H1 (cell line): ENCODE measurements at regions not wholly inside any gene's neighbourhood (a gene's known extent, or its start where the extent isn't known, plus 50 kb on each side); places are given as distances from the start of the nearest gene placed in this dataset.

Experiments
- CTCF ChIA-PET: fragments of 300-600 bp; sonication (Branson Sonifier 250); formaldehyde crosslinking; loops from one replicate; lab custom pipeline; 2021; ENCODE audit not compliant: partially characterized antibody; lab: Charles Lee
- POLR2A ChIA-PET: fragments of 300-600 bp; sonication (Branson Sonifier 250); formaldehyde crosslinking; loops from one replicate; lab custom pipeline; 2021; ENCODE audit warnings: inconsistent platforms; ENCODE audit not compliant: partially characterized antibody; lab: Charles Lee
- DNase-seq, 2 experiments: peaks; one replicate each; pipeline versions ENCODE4 v3.0.0 to v3.0.0-alpha.2; 2010 to 2022; ENCODE audit warnings: low spot score in 2 of 2, low read depth in 1 of 2, mixed read lengths in 1 of 2
- FAIRE-seq: peaks from 2 replicates; lab custom pipeline; 2011; peaks lifted over from hg19 to GRCh38; lab: Jason Lieb, UNC
- H2AFZ ChIP-seq: 2 replicates; pipeline ENCODE4 v1.8.1; 2012; ENCODE audit warnings: low read length, inconsistent platforms
- H2AK5ac ChIP-seq: 2 replicates; pipeline ENCODE4 v1.6.1; 2013; ENCODE audit warnings: low read depth, low read length
- H2BK120ac ChIP-seq: replicated peaks from 2 replicates; pipeline ENCODE3; 2013; ENCODE audit warnings: low read depth, low read length, inconsistent platforms
- H2BK12ac ChIP-seq: 2 replicates; pipeline ENCODE4 v1.6.1; 2013; ENCODE audit warnings: low read depth, low read length
- H2BK15ac ChIP-seq: 2 replicates; pipeline ENCODE4 v1.6.1; 2013; ENCODE audit warnings: low read length
- H2BK20ac ChIP-seq: 2 replicates; pipeline ENCODE4 v1.6.1; 2013; ENCODE audit warnings: low read length
- H2BK5ac ChIP-seq: 2 replicates; pipeline ENCODE4 v1.6.1; 2013; ENCODE audit warnings: low read depth, low read length
- H3K14ac ChIP-seq: 2 replicates; pipeline ENCODE4 v1.6.1; 2013; ENCODE audit warnings: inconsistent platforms; ENCODE audit not compliant: insufficient read length
- H3K18ac ChIP-seq: 2 replicates; pipeline ENCODE4 v1.6.1; 2013; ENCODE audit warnings: low read length; ENCODE audit errors: extremely low read depth
- H3K23ac ChIP-seq: 2 replicates; pipeline ENCODE4 v1.6.1; 2013; ENCODE audit warnings: inconsistent platforms; ENCODE audit not compliant: insufficient read length
- H3K23me2 ChIP-seq: 2 replicates; pipeline ENCODE4 v1.6.1; 2013; ENCODE audit warnings: low read depth, low read length
- H3K27ac ChIP-seq: 2 replicates; pipeline ENCODE4 v1.6.1; 2011; ENCODE audit warnings: low read depth, low read length, inconsistent platforms
- H3K27me3 ChIP-seq, 4 experiments: replicated peaks in 1 of 4; 1 replicate in 1 of 4; 2 replicates in 3 of 4; pipeline versions ENCODE4 v1.6.1 to v1.8.1; 2011 to 2013; ENCODE audit warnings: low read length in 3 of 4, mild to moderate bottlenecking in 3 of 4, inconsistent platforms in 2 of 4, mixed read lengths in 2 of 4, moderate library complexity in 1 of 4; ENCODE audit not compliant: control insufficient read depth in 3 of 4, insufficient read depth in 3 of 4; ENCODE audit errors: extremely low read depth in 1 of 4
- H3K36me3 ChIP-seq, 4 experiments: 2 replicates each; pipeline versions ENCODE4 v1.6.1 to v1.8.1; 2011 to 2013; ENCODE audit warnings: mild to moderate bottlenecking in 4 of 4, low read length in 3 of 4, moderate library complexity in 2 of 4, control low read depth in 1 of 4, inconsistent platforms in 1 of 4; ENCODE audit not compliant: insufficient read depth in 4 of 4, control insufficient read depth in 2 of 4
- H3K4ac ChIP-seq: replicated peaks from 2 replicates; pipeline ENCODE3; 2013; ENCODE audit warnings: low read length, low read depth, mixed read lengths, inconsistent platforms; ENCODE audit not compliant: insufficient read length
- H3K4me1 ChIP-seq, 4 experiments: replicated peaks in 1 of 4; 1 replicate in 1 of 4; 2 replicates in 3 of 4; pipeline versions ENCODE4 v1.6.1 to v1.8.1; 2011 to 2013; ENCODE audit warnings: low read length in 3 of 4, inconsistent platforms in 2 of 4, mixed read lengths in 1 of 4; ENCODE audit not compliant: insufficient read depth in 4 of 4, control insufficient read depth in 3 of 4
- H3K4me2 ChIP-seq, 2 experiments: 2 replicates each; pipeline versions ENCODE4 v1.6.1 to v1.8.1; 2011 to 2013; ENCODE audit warnings: low read depth in 2 of 2, low read length in 2 of 2, control low read depth in 1 of 2, inconsistent platforms in 1 of 2, mild to moderate bottlenecking in 1 of 2; ENCODE audit not compliant: insufficient read depth in 1 of 2
- H3K4me3 ChIP-seq, 4 experiments: fragments of 200-600, 300-600 bp in 1 of 4; sonication (generic), shearing (Covaris generic), sonication (Bioruptor Twin) in 1 of 4; 2 replicates each; pipeline versions ENCODE4 v1.5.1 to v1.8.1; 2011 to 2016; ENCODE audit warnings: low read length in 4 of 4, low read depth in 3 of 4, control low read depth in 2 of 4, inconsistent platforms in 2 of 4, mild to moderate bottlenecking in 2 of 4, mixed read lengths in 1 of 4, moderate library complexity in 1 of 4; ENCODE audit not compliant: insufficient read depth in 2 of 4; ENCODE audit errors: extremely low read depth in 1 of 4
- H3K56ac ChIP-seq: replicated peaks from 2 replicates; pipeline ENCODE3; 2013; ENCODE audit warnings: low read depth, mild to moderate bottlenecking, mixed read lengths, low read length, inconsistent platforms; ENCODE audit not compliant: insufficient read length
- H3K79me1 ChIP-seq: 2 replicates; pipeline ENCODE4 v1.6.1; 2013; ENCODE audit warnings: low read depth, low read length, control low read depth
- H3K79me2 ChIP-seq, 2 experiments: 2 replicates each; pipeline versions ENCODE4 v1.6.1 to v1.8.1; 2012 to 2013; ENCODE audit warnings: low read length in 2 of 2, mild to moderate bottlenecking in 2 of 2, inconsistent platforms in 1 of 2; ENCODE audit not compliant: insufficient read depth in 2 of 2, control insufficient read depth in 1 of 2
- H3K9ac ChIP-seq, 4 experiments: replicated peaks in 1 of 4; 1 replicate in 1 of 4; 2 replicates in 3 of 4; pipeline versions ENCODE4 v1.6.1 to v1.8.1; 2011 to 2013; ENCODE audit warnings: low read depth in 3 of 4, low read length in 3 of 4, control low read depth in 2 of 4, mild to moderate bottlenecking in 2 of 4, moderate library complexity in 2 of 4, inconsistent platforms in 1 of 4; ENCODE audit errors: extremely low read depth in 1 of 4
- H3K9me3 ChIP-seq, 2 experiments: 2 replicates each; pipeline versions ENCODE4 v1.6.1 to v1.8.1; 2012 to 2013; ENCODE audit warnings: mild to moderate bottlenecking in 2 of 2, moderate library complexity in 2 of 2, control low read depth in 1 of 2, inconsistent platforms in 1 of 2, low read depth in 1 of 2, low read length in 1 of 2, mixed read lengths in 1 of 2; ENCODE audit not compliant: insufficient read depth in 2 of 2
- H4K20me1 ChIP-seq, 2 experiments: replicated peaks in 1 of 2; 2 replicates each; pipeline versions ENCODE3 to v1.8.1; 2011 to 2013; ENCODE audit warnings: inconsistent platforms in 2 of 2, low read length in 2 of 2, mild to moderate bottlenecking in 1 of 2; ENCODE audit not compliant: insufficient read depth in 2 of 2, control insufficient read depth in 1 of 2
- H4K5ac ChIP-seq: 2 replicates; pipeline ENCODE4 v1.6.1; 2013; ENCODE audit warnings: low read length, low read depth, mixed read lengths, inconsistent platforms; ENCODE audit not compliant: insufficient read length
- H4K8ac ChIP-seq: 2 replicates; pipeline ENCODE4 v1.8.0; 2013; ENCODE audit warnings: mild to moderate bottlenecking, moderate library complexity, low read length, inconsistent platforms; ENCODE audit not compliant: insufficient read depth; ENCODE audit errors: extremely low read depth
- H4K91ac ChIP-seq: replicated peaks from 2 replicates; pipeline ENCODE3; 2013; ENCODE audit warnings: low read length, mixed read lengths, inconsistent platforms; ENCODE audit not compliant: insufficient read length
- GABPA ChIP-seq: IDR thresholded peaks from 2 replicates; pipeline ENCODE4 v1.6.1; 2011; ENCODE audit warnings: mild to moderate bottlenecking, low read length, moderate library complexity, borderline replicate concordance; ENCODE audit not compliant: insufficient read depth
- HDAC2 ChIP-seq, 2 experiments: fragments of 300-600 bp in 1 of 2; sonication (generic) in 1 of 2; IDR thresholded peaks; 2 replicates each; pipeline ENCODE4 v1.6.1; 2011 to 2012; ENCODE audit warnings: low read depth in 2 of 2, low read length in 2 of 2, mild to moderate bottlenecking in 2 of 2, moderate library complexity in 2 of 2, borderline replicate concordance in 1 of 2, inconsistent platforms in 1 of 2
- SP4 ChIP-seq: IDR thresholded peaks from 2 replicates; pipeline ENCODE4 v1.6.1; 2012; ENCODE audit warnings: low read length, inconsistent platforms
- WGBS, 2 experiments: shearing (Covaris generic) in 1 of 2; methylation state at CpG; one replicate each; pipeline versions ENCODE4 v1.1.6 to v1.1.7; 2013 to 2015; ENCODE audit warnings: low lambda C conversion rate in 2 of 2, mixed read lengths in 2 of 2, inconsistent platforms in 1 of 2, low coverage in 1 of 2, missing lambda C conversion rate in 1 of 2; ENCODE audit not compliant: insufficient replicate concordance in 2 of 2, insufficient coverage in 1 of 2, insufficient read length in 1 of 2; ENCODE audit errors: extremely low coverage in 1 of 2, missing lambda C conversion rate in 1 of 2; 5-methylcytosine and 5-hydroxymethylcytosine counted together

GRCh38 chr22:48177631-48178030, 1415.2 kb downstream of the TBC1D22A start:
- H2BK12ac ChIP-seq, result no peak overlapping the region
- no peaks in the 10 kb centered on the region for H3K27me3 ChIP-seq
- H2BK5ac ChIP-seq, result no peak overlapping the region
- no peak overlapping the region for H4K8ac ChIP-seq
- H3K4me2 ChIP-seq, result no peak overlapping the region
- no peak overlapping the region for H4K91ac ChIP-seq
- ChIA-PET CTCF (interaction anchor here (0.6 kb wide), 1 partner anchor 687 kb away, joined by 3 read pairs; no protein-coding TSS in a partner anchor), POLR2A (no interaction called here)
- no peak overlapping the region for H3K56ac ChIP-seq
- DNase-seq (no peak), FAIRE-seq (no peak)
- no peaks in the 10 kb centered on the region for H3K9me3 ChIP-seq
- H2BK20ac ChIP-seq, result no peak overlapping the region
- no peaks in the 10 kb centered on the region for H3K79me1 ChIP-seq
- no peaks in the 10 kb centered on the region for H3K23me2 ChIP-seq
- H2AFZ ChIP-seq, result no peak overlapping the region
- H3K9ac ChIP-seq, result no peak overlapping the region
- no peaks in the 10 kb centered on the region for H4K20me1 ChIP-seq
- no peak overlapping the region for H3K18ac ChIP-seq
- H3K27ac ChIP-seq, result no peak overlapping the region
- H2BK120ac ChIP-seq, result no peak overlapping the region
- no peak overlapping the region for H4K5ac ChIP-seq
- no peaks in the 10 kb centered on the region for H3K4me1 ChIP-seq
- no peak overlapping the region for H3K23ac ChIP-seq
- H3K14ac ChIP-seq, result no peak overlapping the region
- 89% methylated on average over 5 of the region's 5 CpGs; no CpG with 5 or more reads in 1 of the 2 experiments for WGBS, 2 experiments
- TF ChIP-seq HDAC2 (IDR thresholded peaks at IDR 0.05; ENCODE audit: borderline replicate concordance in 1 of 2, low read depth in 2 of 2, low read length in 2 of 2), result no peak
- TF ChIP-seq GABPA, result no peak
- no peak for TF ChIP-seq SP4
- no peaks in the 10 kb centered on the region for H3K79me2 ChIP-seq
- no peaks in the 10 kb centered on the region for H3K36me3 ChIP-seq
- no peak overlapping the region for H2AK5ac ChIP-seq
- no peak overlapping the region for H2BK15ac ChIP-seq
- H3K4ac ChIP-seq, result no peak overlapping the region
- H3K4me3 ChIP-seq, result no peak overlapping the region
